ENCODE measurements at regions not wholly inside any gene's neighbourhood (a gene's known extent, or its start where the extent isn't known, plus 50 kb on each side); places are given as distances from the start of the nearest gene placed in this dataset.
A peak's percentile ranks its signal among the peaks of the same experiment; 100 is the strongest.

- no peak for DNase-seq
Measured at GRCh38 chr10:89093728-89094127, 103.1 kb downstream of the FAS start.

- no peak for DNase-seq
Measured at GRCh38 chr10:89092981-89093380, 102.4 kb downstream of the FAS start.

- DNase-seq: no peak
Measured at GRCh38 chr10:89092439-89092838, 101.8 kb downstream of the FAS start.

GRCh38 chr10:89091496-89091895 is 100.9 kb downstream of the FAS start:
- no peak for DNase-seq

GRCh38 chr10:89090756-89091445 is 100.3 kb downstream of the FAS start:
- DNase-seq: no peak

GRCh38 chr10:89086801-89087521 is 96.4 kb downstream of the FAS start:
- DNase-seq: no peak

- no peak for DNase-seq
Measured at GRCh38 chr10:89085153-89085552, 94.6 kb downstream of the FAS start.

GRCh38 chr10:89082086-89082485 is 91.5 kb downstream of the FAS start:
- no peak for DNase-seq

GRCh38 chr10:89080660-89081059 is 90.1 kb downstream of the FAS start:
- no peak for DNase-seq

- DNase-seq: peak; percentile 13
Measured at GRCh38 chr10:89079961-89080360, 89.4 kb downstream of the FAS start.

GRCh38 chr10:89078724-89079672 is 88.4 kb downstream of the FAS start:
- DNase-seq: no peak

- DNase-seq: no peak
Measured at GRCh38 chr10:89076120-89076519, 85.5 kb downstream of the FAS start.

- no peak for DNase-seq
Measured at GRCh38 chr10:89075631-89076030, 85.0 kb downstream of the FAS start.

GRCh38 chr10:89074120-89074519 is 83.5 kb downstream of the FAS start:
- no peak for DNase-seq

- DNase-seq: no peak
Measured at GRCh38 chr10:89073719-89074118, 83.1 kb downstream of the FAS start.

- no peak for DNase-seq
Measured at GRCh38 chr10:89069589-89069988, 79.0 kb downstream of the FAS start.
